Esophagus squamous epithelium (tissue), 5 donors: ENCODE measurements at regions not wholly inside any gene's neighbourhood (a gene's known extent, or its start where the extent isn't known, plus 50 kb on each side); places are given as distances from the start of the nearest gene placed in this dataset.

Experiments used
- DNase-seq: peaks from one replicate; lab custom pipeline; 2025; lab: John Stamatoyannopoulos, UW
- H3K27ac ChIP-seq, 4 donors: fragments of 200-600 bp; sonication (generic); one replicate each; pipeline ENCODE4 v1.5.1; 2016 to 2019; ENCODE audit warnings: mild to moderate bottlenecking in 1 of 4
- H3K27me3 ChIP-seq, 4 donors: fragments of 200-600 bp; sonication (generic); 1 replicate in 3 of 4; 2 replicates in 1 of 4; pipeline versions ENCODE4 v1.5.1 to v1.6.0; 2017 to 2021; ENCODE audit warnings: antibody characterized with exemption in 1 of 4
- H3K36me3 ChIP-seq, 3 donors: fragments of 200-600 bp; sonication (generic); one replicate each; pipeline ENCODE4 v1.5.1; 2016 to 2019
- H3K4me1 ChIP-seq, 3 donors: fragments of 200-600 bp; sonication (generic); one replicate each; pipeline ENCODE4 v1.5.1; 2017 to 2019
- H3K4me3 ChIP-seq, 4 donors: fragments of 200-600 bp; sonication (generic); 1 replicate in 3 of 4; 2 replicates in 1 of 4; pipeline ENCODE4 v1.5.1; 2016 to 2019; ENCODE audit warnings: mild to moderate bottlenecking in 2 of 4, moderate library complexity in 1 of 4
- H3K9me3 ChIP-seq, 3 donors: fragments of 200-600 bp; sonication (generic); one replicate each; pipeline ENCODE4 v1.5.1; 2016 to 2019
- CTCF ChIP-seq, 6 experiments: fragments of 450-650 bp in 4 of 6; fragments of 200-600 bp in 2 of 6; sonication (generic) in 2 of 6; IDR thresholded peaks; one replicate each; pipeline ENCODE4 v1.5.1; 2016 to 2019; ENCODE audit warnings: antibody characterized with exemption in 6 of 6, mild to moderate bottlenecking in 4 of 6, moderate library complexity in 4 of 6
- POLR2A ChIP-seq, 4 donors: fragments of 450-650 bp; IDR thresholded peaks; one replicate each; pipeline ENCODE4 v1.6.1; 2017; ENCODE audit warnings: antibody characterized with exemption in 4 of 4, mild to moderate bottlenecking in 4 of 4, moderate library complexity in 3 of 4
- whole genome bisulfite sequencing, 2 donors: methylation state at CpG; one replicate each; pipeline ENCODE4 v1.1.5; 2018; 5-methylcytosine and 5-hydroxymethylcytosine counted together
- intact Hi-C: fragments of 100-400 bp; cut with DNase I; formaldehyde crosslinking; loops from one replicate; pipeline ENCODE4 v1.15.0; 2022
- donor health status: DM: yes; HTN: yes; CAD: no.

- H3K4me1 ChIP-seq = peaks cover 0 to 38% (median 21%) of the 10 kb centered on the region in 3 donors
- H3K36me3 ChIP-seq = no peaks in the 10 kb centered on the region
- H3K27me3 ChIP-seq = peaks cover 0 to 42% (median 0%) of the 10 kb centered on the region in 4 donors
- intact Hi-C loops = no loop called here
- H3K27ac ChIP-seq = peak overlapping the region; percentile 74 to 90 (median 88)
- no peaks in the 10 kb centered on the region for H3K9me3 ChIP-seq
- peak; percentile 41 for DNase-seq
- TF ChIP-seq CTCF (IDR thresholded peaks at IDR 0.05) (peak in 1 of 6 experiments; percentile 12), POLR2A (IDR thresholded peaks at IDR 0.05) (peak in 1 of 4 donors; percentile 79)
- 2 to 9% methylated on average over 17 to 26 of the region's 34 CpGs for WGBS, 2 donors
- peak overlapping the region; percentile 56 to 75 (median 63) for H3K4me3 ChIP-seq
These were observed 93.7 kb upstream of the PRDM1 start for GRCh38 chr6:105992315-105992961.

- 6 to 15% methylated on average over 15 to 23 of the region's 23 CpGs for WGBS, 2 donors
- peak overlapping the region; percentile 74 to 90 (median 88) for H3K27ac ChIP-seq
- no peak for DNase-seq
- no peak for TF ChIP-seq CTCF (IDR thresholded peaks at IDR 0.05)
- TF ChIP-seq POLR2A (IDR thresholded peaks at IDR 0.05) = no peak
- H3K36me3 ChIP-seq = no peaks in the 10 kb centered on the region
- H3K27me3 ChIP-seq = peaks cover 0 to 35% (median 0%) of the 10 kb centered on the region in 4 donors
- H3K4me1 ChIP-seq = peaks cover 0 to 38% (median 21%) of the 10 kb centered on the region in 3 donors
- no peaks in the 10 kb centered on the region for H3K9me3 ChIP-seq
- intact Hi-C loops = no loop called here
- peak overlapping the region; percentile 56 to 75 (median 63) for H3K4me3 ChIP-seq
These were observed 94.4 kb upstream of the PRDM1 start for GRCh38 chr6:105991561-105992314.

- Histone ChIP-seq H3K27me3 (peaks cover 0 to 34% (median 0%) of the 10 kb centered on the region in 4 donors), H3K27ac (no peak overlapping the region), H3K36me3 (no peaks in the 10 kb centered on the region), H3K9me3 (no peaks in the 10 kb centered on the region), H3K4me3 (no peak overlapping the region), H3K4me1 (peaks cover 0 to 46% (median 24%) of the 10 kb centered on the region in 3 donors)
- intact Hi-C loops = no loop called here
- DNase-seq = no peak
- no peak for TF ChIP-seq CTCF (IDR thresholded peaks at IDR 0.05)
- TF ChIP-seq POLR2A (IDR thresholded peaks at IDR 0.05) = no peak
These were observed 96.0 kb upstream of the PRDM1 start for GRCh38 chr6:105990151-105990550.

DNA sequence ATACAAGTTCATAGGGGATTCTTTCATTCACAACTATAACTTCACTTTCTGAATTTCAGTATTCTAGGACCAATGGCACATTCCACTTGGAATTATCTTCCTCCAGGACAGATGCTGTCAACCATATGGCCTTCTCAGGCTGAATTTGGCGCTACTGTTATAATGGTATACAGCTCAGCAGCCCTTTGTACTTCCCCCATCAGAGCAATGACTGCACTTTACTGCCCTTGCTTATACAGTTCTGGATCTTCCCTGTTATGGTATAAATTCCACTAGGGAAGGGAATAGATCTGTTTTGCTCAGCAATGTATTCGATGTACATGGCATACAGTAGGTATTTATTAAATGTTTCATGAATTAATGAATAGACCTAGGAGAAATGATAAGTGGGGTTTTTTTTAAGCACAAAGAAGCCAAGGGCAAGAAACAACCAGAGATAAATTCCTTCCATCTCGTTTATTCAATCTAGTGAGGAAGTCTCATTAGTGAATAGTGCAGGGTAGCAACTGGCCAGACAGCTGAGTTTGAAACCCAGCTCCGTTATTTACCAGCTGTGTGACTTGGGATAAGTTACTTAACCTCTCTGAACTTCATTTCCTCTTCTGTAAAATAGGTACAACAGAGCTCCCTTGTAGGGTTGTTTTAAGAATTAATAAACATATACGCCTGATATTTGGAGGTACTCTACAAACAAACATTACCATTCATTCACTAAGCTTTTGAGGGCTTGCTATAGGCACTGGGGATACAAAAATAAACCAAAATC lies 97.1 kb upstream of the PRDM1 start:
- peaks cover 0 to 36% (median 0%) of the 10 kb centered on the region in 4 donors for H3K27me3 ChIP-seq
- no peak for TF ChIP-seq CTCF (IDR thresholded peaks at IDR 0.05)
- TF ChIP-seq POLR2A (IDR thresholded peaks at IDR 0.05) = no peak
- H3K36me3 ChIP-seq = no peaks in the 10 kb centered on the region
- WGBS, 2 donors = 72 to 83% methylated on average over 5 of the region's 5 CpGs
- H3K4me1 ChIP-seq = peaks cover 0 to 36% (median 23%) of the 10 kb centered on the region in 3 donors
- no peak for DNase-seq
- intact Hi-C loops = loop anchor here (10.0 kb wide), 1 partner anchor 244 kb away; no protein-coding TSS in a partner anchor
- no peak overlapping the region for H3K27ac ChIP-seq
- H3K4me3 ChIP-seq = no peak overlapping the region
- no peaks in the 10 kb centered on the region for H3K9me3 ChIP-seq
